GM21717 (cell line): ENCODE measurements at regions not wholly inside any gene's neighbourhood (a gene's known extent, or its start where the extent isn't known, plus 50 kb on each side); places are given as distances from the start of the nearest gene placed in this dataset.

Experiments
- ATAC-seq: cut with Tn5 transposase; IDR thresholded peaks from one replicate; pipeline ENCODE4 v1.9.1; 2021; ENCODE audit warnings: mild to moderate bottlenecking, moderate library complexity; ENCODE audit not compliant: unreplicated experiment

DNA sequence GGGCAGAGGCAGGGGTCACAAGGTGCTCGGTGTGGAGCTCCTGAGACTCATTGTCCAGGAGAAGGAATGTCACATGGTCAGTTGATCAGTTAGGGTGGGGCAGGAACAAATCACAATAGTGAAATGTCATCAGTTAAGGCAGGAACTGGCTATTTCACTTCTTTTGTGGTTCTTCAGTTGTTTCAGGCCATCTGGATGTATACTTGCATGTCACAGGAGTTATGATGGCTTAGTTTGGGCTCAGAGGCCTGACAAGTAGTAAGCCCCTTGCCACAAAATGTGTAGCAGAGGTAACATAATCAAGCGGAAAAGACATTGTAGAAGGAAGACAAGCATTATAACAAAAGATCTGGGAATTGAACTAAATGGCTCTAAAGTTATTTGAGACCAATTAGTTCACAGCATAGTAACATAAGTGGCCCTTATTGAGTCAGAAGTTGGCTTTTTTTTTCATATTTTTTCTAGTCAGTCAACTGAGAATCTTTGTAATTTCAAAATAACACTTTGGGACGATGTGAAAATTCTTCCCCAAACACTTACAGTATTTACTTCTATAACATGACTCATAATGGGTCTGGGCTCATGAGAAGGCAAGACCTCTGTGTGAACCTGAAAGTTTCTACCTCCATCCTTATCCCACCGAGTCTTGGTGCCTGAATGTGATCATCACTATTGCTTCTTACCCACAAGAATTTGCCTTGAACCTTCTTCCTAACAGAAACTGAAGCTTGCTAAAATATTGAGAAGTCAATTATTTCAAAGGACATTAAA lies 137.0 kb upstream of the DPT start:
- ATAC-seq: no peak

DNA sequence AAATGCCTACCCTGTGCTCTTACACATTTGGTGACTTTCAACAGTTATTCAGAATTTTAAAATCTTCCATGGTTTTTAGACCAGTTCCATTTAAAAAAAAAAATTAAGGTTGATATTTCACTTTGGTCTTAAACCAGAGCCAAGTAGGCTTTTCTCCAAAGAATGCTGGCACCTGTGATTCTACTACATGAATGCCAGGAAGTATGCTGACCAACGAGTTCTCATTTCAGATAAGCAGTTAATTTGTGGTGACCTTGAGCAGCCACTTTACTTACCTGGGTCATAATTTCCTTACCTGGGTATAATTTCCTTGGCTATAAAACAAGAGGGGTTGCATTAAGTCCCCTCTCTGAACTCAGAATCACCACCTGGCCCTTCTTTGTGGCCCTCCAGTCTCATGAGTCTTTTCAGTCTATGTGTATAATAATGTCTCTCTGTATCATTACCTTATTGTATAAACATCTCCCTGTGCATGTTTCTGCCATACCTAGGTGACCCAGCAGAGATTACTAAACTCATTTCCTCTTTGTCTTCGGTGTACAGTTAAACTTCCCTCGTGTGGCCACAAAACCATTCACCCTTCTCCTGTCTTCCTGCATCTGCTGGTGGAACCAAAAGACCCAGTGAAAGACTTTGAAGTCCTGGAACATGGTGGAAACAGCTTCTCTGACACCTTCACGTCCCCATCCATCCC lies 139.1 kb upstream of the DPT start:
- ATAC-seq: no peak

DNA sequence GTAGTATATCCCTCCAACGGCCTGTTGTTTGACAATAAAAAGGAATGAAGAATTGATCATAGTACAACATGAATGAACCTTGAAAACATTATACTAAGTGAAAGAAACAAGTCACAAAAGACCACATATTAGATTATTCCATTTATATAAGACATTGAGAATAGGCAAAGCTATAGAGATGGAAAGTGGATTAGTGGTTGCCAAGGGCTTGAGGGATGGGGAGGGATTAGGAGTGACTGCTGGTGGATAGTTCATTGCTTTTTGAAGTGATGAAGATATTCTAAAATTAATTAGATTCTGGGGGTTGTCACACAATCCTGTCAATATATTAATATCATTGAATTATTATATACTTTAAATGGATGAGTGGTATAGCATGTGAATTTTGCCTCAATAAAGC lies 142.5 kb upstream of the DPT start:
- ATAC-seq: no peak

DNA sequence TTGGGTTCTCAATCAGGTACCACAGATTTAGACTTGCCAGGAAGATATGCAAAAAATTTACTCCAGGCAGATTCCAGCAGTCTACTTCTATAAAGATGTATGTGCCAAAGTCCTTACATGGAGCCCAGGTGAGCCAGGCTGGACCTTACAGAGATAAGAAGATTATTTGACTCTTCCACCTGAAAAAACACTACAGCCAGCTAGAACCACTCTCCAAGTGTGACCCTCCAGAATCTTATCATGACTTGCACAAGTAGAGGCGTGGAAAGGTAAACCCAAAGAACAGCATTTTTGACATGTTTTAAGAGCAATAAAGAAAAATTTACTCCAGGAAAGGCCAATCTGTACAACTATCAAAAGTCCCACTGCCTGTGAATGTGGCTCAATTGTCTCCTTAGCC lies 146.8 kb upstream of the DPT start:
- ATAC-seq: no peak

DNA sequence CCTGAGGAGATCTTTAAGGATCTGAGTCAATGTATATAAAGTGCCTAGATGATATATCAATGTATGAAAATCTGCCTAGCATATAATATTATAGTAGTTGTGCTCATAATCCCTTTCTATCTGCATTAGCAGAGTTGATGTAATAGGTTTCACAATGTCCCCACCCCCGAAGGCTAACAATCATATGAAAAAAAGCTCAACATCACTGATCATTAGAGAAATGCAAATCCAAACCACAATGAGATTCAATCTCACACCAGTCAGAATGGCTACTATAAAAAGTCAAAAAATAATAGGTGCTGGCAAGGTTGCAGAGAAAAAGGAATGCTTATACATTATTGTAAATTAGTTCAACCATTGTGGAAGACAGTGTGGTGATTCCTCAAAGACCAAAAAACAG lies 147.8 kb upstream of the DPT start:
- no peak for ATAC-seq

DNA sequence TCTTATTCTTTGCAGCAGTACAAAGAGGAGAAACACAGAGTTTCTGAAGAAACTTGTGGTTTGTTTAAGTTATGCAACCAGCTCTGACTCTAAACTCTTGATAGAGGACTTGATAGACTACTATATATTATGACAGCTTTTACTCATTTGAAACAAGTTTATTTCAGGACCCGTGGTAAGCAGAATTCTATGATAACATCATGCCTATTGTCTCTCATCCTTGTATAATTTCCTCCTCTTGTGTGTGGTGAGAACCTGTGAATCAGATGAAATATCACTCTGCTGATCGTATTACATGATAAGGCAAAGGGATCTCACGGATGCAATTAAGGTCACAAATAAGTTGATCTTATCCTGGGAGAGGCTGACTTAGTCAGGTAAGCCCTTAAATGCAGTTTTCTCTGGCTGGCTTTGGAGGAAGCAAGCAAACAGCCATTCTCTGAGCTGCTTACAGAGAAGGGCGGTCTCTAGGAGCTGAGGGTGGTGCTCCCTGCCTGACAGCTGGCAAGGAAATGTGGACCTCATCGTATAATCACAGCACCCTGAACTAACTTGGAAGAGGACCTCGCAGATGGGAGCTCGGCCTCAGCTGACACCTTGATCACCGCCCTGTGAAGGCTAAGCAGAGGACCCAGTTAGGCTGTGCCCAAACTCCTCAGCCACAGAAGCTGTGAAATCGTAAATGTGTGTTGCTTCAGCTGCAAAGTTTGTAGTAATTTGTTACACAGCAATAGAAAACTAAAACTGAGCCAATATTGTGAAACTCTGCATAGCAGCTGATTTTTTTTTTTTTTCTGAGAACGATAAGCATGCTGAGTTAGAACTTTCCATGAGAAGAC lies 151.1 kb upstream of the DPT start:
- ATAC-seq: no peak

DNA sequence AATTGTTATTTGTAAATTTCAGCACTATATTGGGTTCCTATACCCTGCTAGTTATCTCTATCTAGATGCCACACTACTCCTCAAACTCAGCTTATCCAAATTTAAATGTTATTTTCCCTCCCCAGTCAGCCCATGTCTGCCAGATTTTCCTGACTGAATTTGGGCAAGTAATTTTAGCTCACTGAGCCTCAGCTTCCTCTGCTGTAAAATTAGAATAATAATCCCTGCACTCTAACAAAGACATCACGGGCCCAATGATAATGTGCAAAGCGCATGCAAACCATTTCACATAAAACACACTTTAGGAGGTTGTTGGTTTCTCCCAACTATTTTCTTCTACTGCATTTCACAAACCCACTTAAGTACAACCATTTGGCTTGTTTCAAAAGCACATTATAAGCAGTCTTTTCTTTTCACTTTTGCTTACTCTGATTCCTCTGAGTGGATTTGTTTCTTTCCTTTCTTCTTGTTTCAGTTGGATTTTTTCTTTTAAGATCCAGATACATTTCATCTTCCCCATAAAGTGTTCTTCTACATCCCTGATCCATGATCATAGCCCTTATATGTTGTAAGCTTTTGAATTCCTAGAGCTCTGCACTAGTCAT lies 152.8 kb upstream of the DPT start:
- ATAC-seq: no peak

DNA sequence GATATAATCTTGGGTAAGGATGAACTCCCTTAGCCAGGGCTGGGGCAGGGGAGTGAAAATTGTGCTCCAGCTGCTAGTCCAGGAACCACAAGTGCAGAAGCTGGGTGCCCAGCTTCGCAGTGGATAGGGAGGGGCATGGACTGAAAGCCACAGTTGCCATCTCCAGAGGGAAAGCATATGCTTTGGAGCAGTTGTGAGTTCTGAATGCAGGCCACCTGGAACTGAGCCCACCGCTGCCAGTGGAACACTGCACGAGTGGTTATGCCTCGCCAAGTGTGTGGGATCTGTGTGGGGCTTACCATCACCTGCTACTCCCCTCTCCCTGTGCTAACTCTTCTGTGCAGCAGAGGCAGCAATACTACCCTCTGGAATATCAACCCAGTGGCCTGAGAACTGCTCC lies 158.4 kb upstream of the DPT start:
- no peak for ATAC-seq

DNA sequence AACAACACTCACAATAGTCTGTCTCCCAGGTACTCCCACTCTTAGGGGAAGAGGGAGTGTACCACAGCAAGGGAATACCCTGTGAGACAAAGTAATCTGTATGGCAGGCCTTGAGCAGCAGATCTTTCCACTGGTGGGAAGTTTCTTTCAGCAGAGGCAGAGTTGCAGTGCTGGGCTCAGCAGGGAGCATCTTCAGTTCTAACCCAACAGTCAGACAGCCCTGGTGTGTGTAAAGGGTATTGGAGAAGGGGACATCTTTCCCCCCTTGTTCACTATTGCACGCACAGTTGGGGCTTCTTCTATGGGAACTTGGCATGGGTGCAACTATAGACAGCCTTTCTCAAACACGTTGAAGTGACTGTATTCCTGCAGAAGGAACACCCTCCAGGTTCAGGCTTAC lies 159.4 kb upstream of the DPT start:
- no peak for ATAC-seq

DNA sequence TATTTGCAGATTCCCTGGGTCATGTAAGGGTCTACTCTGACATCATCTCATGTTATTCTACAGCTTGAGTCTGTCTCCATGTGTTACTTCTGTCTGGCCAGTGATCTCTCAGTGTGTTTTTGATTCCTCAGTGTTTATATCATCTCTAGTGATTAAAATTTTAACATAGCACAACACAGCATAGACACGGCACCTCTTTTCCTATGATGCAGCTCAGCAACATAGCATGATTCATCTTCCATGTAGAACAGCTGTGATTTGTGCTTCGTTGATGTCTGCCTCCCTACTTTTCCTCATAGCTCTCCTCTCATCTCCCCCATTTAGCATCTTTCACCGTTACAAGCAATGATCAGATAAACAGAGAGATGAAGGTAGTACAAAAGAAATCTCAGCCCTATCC lies 163.9 kb upstream of the DPT start:
- ATAC-seq: no peak

DNA sequence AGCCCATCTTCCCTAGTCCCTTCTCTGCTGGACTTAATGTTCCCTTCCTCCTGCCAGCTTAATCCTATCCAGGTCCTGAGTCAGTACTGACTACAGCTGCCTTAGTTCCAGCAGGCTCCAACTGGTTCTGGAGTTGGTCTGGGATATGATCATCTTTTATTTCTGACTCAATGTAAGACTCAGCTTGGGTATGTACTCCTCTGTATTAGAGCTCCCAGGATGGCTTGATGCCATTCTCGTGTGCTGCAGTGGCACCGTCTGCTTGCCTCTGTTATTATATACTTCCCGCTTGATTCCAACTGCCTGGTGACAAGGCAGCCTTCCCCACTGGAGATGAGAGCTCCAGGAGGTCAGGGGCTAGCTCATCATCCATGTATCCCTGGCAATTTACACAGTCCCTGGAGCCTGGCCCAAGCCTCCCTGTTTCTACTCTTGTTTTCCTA lies 164.4 kb upstream of the DPT start:
- ATAC-seq: no peak

DNA sequence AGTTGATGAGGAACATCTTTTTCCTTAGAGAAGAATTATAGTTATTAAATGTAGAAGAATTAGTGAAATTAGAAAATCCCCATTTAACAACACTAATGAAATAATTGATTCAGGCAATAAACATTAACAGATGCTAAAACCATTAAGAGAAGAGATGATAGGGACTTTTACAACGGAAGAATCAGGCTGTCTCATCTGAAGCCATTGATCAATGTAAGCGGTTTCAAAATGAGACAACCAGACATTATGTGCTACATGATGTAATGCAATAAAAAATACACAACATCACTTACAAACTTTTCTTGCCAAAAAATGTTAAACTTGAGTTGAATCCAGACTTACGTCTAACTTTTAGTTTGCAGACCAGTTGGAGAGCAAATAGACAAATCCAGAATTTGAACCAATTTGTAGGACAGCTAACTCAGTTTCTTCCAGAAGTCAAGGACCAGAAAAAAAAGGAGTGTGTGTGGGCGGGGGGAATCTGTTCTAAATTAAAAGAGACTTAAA lies 165.4 kb upstream of the DPT start:
- ATAC-seq: no peak

DNA sequence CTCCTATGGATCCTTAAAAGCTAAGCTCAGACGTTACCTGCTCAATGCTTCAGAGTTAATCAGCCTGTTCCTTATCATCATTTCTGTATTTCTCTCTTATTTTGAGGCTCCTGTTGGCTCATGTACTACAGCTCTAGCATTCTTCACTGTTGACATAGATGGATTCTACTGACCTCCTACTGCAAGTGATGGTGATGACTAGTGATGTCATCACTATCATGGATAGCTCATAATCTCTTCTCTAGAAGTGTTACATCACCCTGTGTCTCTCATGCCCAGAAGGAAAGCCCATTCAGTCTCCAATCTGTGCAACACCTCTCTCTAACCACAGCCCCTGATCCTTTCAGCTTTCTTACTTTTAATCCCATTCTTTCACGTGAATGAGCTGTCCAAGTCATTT lies 168.2 kb upstream of the DPT start:
- no peak for ATAC-seq

DNA sequence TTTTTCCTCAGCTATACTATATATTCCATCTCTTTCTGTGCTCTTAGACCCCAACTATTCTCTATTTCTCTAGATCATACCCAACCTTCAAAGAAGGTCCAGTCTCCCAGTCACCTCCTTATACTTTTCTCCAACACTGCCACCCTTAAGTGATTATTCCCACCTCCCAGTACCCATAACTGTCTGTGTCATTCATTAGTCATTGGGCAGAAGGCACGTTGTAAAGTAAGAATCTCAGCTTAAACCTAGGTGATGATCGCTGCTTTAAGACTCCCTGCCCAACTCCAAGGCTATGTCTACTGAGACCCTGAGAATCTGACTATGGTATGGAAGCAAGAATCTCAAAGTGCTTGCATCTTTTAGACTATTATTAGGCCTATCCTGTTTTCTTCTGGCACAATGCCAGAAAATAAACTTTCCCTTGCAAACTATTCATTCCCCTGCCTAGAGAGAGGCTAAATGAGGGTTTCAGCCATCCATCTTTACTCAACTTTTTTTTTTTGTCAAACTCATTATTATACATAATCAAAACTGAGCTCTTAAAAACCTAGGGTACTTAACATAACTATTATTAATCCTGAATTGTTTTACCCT lies 174.3 kb upstream of the DPT start:
- ATAC-seq: no peak

DNA sequence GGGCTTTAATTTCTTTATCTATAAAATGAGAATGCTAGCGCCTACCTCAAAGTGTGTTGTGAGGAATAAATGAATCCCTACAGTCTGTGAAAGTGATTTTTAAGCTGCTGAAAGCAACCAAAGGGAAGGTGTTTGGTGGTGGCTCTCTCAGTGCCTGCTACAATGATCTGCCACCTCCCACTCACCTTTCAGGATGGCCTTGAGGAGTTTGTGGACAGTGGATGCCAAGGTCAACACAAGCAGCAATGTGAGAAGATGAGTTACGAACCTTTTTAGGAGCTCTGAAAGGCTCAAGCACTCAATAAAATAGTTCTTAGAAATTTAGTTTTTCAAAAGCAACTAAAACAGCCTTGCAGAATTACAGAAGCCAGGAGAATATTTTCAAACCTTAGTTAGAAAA lies 176.6 kb upstream of the DPT start:
- no peak for ATAC-seq

DNA sequence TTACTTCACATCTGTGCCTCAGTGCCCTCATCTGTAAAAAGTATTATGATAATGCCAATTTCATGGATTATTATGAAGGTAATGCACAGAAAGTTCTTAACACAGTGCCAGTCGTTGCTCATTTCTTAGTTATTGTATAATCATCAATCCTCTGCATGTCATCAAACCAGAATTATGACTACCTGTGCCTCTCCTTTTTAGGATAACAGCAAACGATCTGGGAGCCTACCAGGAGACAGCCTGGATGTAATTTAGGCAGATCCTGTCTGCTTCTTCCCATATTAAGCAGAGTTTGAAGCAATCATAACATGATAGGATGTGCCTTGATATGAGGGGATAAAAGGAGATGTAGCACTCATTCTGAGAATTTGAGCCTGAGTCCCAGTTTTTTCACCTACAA lies 177.4 kb upstream of the DPT start:
- no peak for ATAC-seq

DNA sequence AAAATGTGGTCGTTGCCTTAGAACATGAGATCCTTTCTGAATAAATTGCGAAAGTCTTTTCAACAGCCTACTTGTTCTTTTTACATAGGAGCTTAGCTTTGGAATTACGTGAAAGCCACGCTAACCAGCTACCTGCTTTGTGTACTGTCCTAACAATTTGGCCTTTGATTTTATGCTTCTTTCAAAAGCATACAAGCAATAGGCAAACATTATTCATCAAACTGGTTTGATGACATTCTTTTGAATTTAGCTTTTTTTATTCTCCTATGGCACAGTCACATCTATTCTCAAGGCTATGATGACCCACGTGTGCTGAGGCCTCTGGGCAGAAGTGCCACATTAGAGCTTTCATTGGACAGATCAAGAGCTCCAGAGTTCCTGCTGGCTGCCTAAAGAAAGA lies 178.0 kb upstream of the DPT start:
- no peak for ATAC-seq

DNA sequence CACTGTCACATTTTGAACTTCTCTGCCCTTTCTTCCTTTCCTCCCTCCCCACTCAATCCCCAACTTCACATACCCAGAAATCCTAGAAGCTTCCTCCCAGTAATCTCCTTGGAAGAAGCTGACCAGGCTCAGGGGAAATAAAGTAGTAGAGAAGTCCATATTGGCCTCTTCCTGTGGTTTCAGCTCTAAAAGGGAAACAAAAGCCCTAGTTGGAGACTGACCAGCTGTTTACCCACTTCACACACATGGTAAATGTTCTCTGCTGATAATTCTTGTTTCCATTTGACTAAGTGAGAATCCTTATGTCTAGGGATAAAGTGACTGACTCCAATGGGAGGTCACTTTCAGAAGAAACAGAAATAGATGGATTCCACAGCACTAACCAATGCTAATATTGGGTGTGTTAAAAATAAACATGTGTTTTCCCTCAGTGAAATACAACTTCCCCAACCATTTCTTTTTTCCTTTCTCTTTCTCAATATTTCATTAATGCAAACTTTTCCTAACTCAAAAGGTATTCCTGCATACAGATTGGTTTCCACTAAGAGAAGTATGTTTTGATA lies 178.9 kb upstream of the DPT start:
- no peak for ATAC-seq

DNA sequence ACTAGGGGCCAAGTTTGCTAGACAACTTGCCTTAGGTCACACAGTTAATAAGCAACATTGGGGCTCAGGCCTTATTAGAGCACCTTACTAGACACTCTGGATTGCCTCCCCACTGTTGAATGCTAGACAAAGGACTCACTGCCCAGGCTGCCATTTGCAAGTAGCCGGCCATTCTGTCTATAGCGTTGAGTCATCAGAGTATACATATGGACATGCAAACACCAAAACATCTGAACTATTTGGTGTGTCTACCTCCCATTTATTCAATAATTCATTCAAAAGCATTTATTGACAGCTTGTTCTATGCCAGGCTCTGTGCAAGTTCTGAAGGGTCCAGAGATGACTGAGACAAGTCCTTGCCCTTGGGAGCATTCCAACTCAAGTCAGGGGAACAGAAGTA lies 181.4 kb upstream of the DPT start:
- ATAC-seq: no peak

DNA sequence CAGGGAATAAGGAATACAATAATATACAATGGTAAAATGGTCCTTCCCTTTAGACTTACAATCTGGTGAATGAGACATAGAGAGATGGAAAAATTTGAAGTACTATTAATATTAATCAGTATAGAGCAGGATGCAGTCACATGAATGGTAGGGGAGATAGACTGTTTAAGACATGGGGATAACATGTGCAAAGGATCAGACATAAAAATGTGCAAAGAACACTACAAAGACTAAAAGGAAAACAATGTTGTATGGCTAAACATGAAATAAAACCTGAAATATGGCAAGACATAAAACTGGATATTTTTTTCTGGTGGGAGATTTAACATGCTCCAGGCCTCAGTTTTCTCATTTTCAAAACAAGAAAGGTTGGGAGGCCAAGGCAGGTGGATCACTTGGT lies 182.4 kb upstream of the DPT start:
- ATAC-seq: no peak
